K562 (cell line): ENCODE measurements at regions not wholly inside any gene's neighbourhood (a gene's known extent, or its start where the extent isn't known, plus 50 kb on each side); places are given as distances from the start of the nearest gene placed in this dataset.

ENCODE experiments used
- CHD7 ChIP-seq: fragments of 200-600 bp; sonication (generic); IDR thresholded peaks from one replicate; pipeline ENCODE4 v1.6.1; 2012; ENCODE audit warnings: mild to moderate bottlenecking, low read depth, low read length, inconsistent platforms
- CXXC5 ChIP-seq: fragments of 250-450 bp; sonication (Bioruptor Pico); IDR thresholded peaks from 2 replicates; pipeline ENCODE4 v1.8.0; 2022; ENCODE audit warnings: inconsistent platforms, mild to moderate bottlenecking, moderate library complexity
- HINFP ChIP-seq: fragments of 450-650 bp; conservative IDR thresholded peaks from 2 replicates; pipeline ENCODE4 v1.6.1; 2016; ENCODE audit warnings: missing genetic modification characterization, low read depth, mild to moderate bottlenecking, control low read depth, missing compliant biosample characterization
- IRF2 ChIP-seq: sonication (generic); formaldehyde crosslinking; IDR thresholded peaks from 2 replicates; pipeline ENCODE4 v1.8.1; 2022; ENCODE audit warnings: mild to moderate bottlenecking, missing genetic modification reagents
- MYC ChIP-seq, 2 experiments: fragments of 250-450 bp in 1 of 2; sonication (Bioruptor Pico) in 1 of 2; IDR thresholded peaks; 2 replicates each; pipeline versions ENCODE4 v1.5.1 to v1.6.1; 2012 to 2021; ENCODE audit warnings: low read depth in 2 of 2, borderline replicate concordance in 1 of 2, improper control_type of control experiment in 1 of 2, low read length in 1 of 2, mild to moderate bottlenecking in 1 of 2, moderate library complexity in 1 of 2
- RBM39 ChIP-seq: fragments of 200-400 bp; formaldehyde crosslinking; optimal IDR thresholded peaks from 2 replicates; pipeline ENCODE3; 2018; ENCODE audit warnings: low read depth, low read length
- SMARCA5 ChIP-seq: fragments of 450-650 bp; IDR thresholded peaks from 2 replicates; pipeline ENCODE4 v1.6.1; 2016
- SMC3 ChIP-seq: conservative IDR thresholded peaks from 2 replicates; pipeline ENCODE4 v1.6.1; 2011; ENCODE audit warnings: low read depth, low read length, improper control_type of control experiment; ENCODE audit not compliant: insufficient read depth
- TCF15 ChIP-seq: fragments of 250-450 bp; sonication (Bioruptor Pico); IDR thresholded peaks from 2 replicates; pipeline ENCODE4 v1.8.0; 2022; ENCODE audit warnings: moderate library complexity, mild to moderate bottlenecking, inconsistent platforms
- ZNF316 ChIP-seq: fragments of 450-650 bp; IDR thresholded peaks from 2 replicates; pipeline ENCODE4 v1.6.1; 2016
- ZNF766 ChIP-seq: fragments of 200-800 bp; sonication (Bioruptor generic); conservative IDR thresholded peaks from 2 replicates; pipeline ENCODE4 v1.6.1; 2016; ENCODE audit warnings: missing genetic modification characterization, missing compliant biosample characterization

- TF ChIP-seq CHD7: no peak
- TF ChIP-seq TCF15 (CRISPR knock-in tag): 0 out of 2 replicates have a peak, but pooled peaks have one; percentile 12
- TF ChIP-seq SMC3: no peak
- no peak for TF ChIP-seq SMARCA5
- peak; percentile 43; the same call in 1 of the 2 replicates for TF ChIP-seq HINFP (tag)
- TF ChIP-seq IRF2 (CRISPR knock-in tag): no peak
- TF ChIP-seq MYC (IDR thresholded peaks at IDR 0.05; ENCODE audit: low read depth, low read length): peak; percentile 39; the same call in 1 of the 2 replicates
- no peak for TF ChIP-seq MYC (CRISPR knock-in tag; IDR thresholded peaks at IDR 0.05; ENCODE audit: borderline replicate concordance, low read depth)
- peak; percentile 75; the same call in 1 of the 2 replicates for TF ChIP-seq ZNF766 (CRISPR knock-in tag)
- TF ChIP-seq CXXC5 (CRISPR knock-in tag): peak; percentile 45; the same call in 1 of the 2 replicates
- TF ChIP-seq RBM39: no peak
- peak; percentile 94 for TF ChIP-seq ZNF316
These were observed 773.1 kb upstream of the NR2F2 start (continued) for GRCh38 chr15:95557226-95558046.
